ENCODE measurements at regions not wholly inside any gene's neighbourhood (a gene's known extent, or its start where the extent isn't known, plus 50 kb on each side); places are given as distances from the start of the nearest gene placed in this dataset.
"Not testable (repeated sequence)": the region's sequence is repeated elsewhere in the genome, so short reads cannot be mapped to it uniquely, and the experiment has no call there.

DNA sequence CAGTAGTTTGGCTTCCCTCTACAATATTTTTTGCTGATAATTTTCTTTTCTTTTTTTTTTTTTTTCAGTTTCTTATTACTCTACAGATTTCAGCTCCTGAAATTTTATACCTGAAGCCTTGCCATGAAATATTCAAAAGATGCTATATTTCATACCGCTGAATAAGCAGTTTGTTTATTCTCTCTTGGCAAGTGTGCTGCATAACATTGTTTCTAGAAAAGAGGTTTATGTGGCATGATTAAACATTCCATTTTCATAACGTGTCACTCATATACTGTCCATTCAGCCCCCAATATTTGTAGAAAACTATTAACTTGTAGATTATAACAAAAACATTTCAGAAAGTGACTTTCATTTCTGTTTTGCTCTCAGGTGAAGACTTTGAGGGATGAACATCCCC, 174.4 kb upstream of the NOX3 start:
- intact Hi-C loops (cut with DNase I, micrococcal nuclease), result no loop called here
- ATAC-seq (no peak), DNase-seq (no peak)
- TF ChIP-seq, protein P1, sequence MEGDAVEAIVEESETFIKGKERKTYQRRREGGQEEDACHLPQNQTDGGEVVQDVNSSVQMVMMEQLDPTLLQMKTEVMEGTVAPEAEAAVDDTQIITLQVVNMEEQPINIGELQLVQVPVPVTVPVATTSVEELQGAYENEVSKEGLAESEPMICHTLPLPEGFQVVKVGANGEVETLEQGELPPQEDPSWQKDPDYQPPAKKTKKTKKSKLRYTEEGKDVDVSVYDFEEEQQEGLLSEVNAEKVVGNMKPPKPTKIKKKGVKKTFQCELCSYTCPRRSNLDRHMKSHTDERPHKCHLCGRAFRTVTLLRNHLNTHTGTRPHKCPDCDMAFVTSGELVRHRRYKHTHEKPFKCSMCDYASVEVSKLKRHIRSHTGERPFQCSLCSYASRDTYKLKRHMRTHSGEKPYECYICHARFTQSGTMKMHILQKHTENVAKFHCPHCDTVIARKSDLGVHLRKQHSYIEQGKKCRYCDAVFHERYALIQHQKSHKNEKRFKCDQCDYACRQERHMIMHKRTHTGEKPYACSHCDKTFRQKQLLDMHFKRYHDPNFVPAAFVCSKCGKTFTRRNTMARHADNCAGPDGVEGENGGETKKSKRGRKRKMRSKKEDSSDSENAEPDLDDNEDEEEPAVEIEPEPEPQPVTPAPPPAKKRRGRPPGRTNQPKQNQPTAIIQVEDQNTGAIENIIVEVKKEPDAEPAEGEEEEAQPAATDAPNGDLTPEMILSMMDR (IDR thresholded peaks at IDR 0.05), result no peak
- Histone ChIP-seq H3K9me3 (no peaks in the 10 kb centered on the region), H3K4me1 (ENCODE audit: low read depth) (no peaks in the 10 kb centered on the region), H3K36me3 (ENCODE audit: low read depth) (no peaks in the 10 kb centered on the region), H3K4me3 (no peak overlapping the region)

DNA sequence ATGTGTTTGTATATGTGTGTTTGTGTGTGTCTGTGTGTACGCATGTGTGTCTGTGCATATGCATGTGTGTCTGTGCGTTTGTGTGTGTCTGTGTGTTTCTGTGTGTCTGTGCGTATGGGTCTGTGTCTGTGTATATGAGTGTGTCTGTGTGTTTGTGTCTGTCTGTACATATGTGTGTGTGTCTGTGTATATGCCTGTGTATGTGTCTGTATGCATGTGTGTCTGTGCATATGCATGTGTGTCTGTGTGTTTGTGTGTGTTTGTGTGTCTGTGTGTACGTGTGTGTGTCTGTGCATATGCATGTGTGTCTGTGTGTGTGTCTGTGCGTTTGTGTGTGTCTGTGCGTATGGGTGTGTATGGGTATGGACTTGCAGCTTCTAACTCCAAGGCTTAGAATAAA, 174.0 kb upstream of the NOX3 start:
- Histone ChIP-seq H3K4me3 (no peak overlapping the region), H3K36me3 (ENCODE audit: low read depth) (no peaks in the 10 kb centered on the region), H3K4me1 (ENCODE audit: low read depth) (no peaks in the 10 kb centered on the region), H3K9me3 (no peaks in the 10 kb centered on the region)
- TF ChIP-seq, protein P1 (IDR thresholded peaks at IDR 0.05), result no peak
- intact Hi-C loops (cut with DNase I, micrococcal nuclease), result no loop called here
- ATAC-seq (no peak), DNase-seq (no peak)

DNA sequence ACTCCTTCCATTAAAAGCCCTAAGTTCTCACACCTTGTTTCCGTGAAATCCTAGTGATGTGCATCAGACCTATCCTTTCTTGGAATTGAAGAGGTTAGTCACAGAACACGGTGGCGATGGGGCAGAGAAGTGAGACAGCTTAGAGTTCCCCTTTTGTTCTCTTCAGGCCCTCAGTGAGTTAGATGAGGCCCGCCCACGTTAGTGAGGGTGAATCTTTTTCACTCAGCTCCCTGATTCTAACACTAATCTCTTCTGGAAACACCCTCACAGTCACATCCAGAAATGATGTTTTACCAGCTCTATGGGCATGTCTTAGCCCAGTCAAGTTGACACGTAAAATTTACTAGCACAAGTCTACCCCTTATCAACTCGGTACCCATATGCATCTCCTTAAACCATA, 172.7 kb upstream of the NOX3 start:
- TF ChIP-seq, protein P1 (IDR thresholded peaks at IDR 0.05), result no peak

DNA sequence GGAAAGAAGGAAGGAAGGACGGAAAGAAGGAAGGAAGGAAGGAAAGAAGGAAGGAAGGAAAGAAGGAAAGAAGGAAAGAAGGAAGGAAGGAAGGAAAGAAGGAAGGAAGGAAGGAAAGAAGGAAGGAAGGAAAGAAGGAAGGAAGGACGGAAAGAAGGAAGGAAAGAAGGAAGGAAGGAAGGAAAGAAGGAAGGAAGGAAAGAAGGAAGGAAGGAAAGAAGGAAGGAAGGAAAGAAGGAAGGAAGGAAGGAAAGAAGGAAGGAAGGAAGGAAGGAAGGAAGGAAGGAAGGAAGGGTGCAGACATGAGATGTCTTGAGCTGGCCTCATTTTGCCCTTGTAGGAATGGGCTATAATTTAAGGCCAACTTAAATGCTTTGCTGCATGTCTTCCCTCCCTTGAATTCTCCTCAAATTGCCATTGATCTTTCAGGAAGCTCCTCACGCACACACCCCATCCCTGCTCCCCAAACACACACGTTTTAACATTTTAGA, 172.1 kb upstream of the NOX3 start:
- DNase-seq; H3K4me3 ChIP-seq; H3K36me3 ChIP-seq (ENCODE audit: low read depth); intact Hi-C loops (cut with DNase I, micrococcal nuclease); ATAC-seq; H3K9me3 ChIP-seq; H3K4me1 ChIP-seq (ENCODE audit: low read depth): not testable (repeated sequence)

More for the DNA sequence above, 172.7 kb upstream of the NOX3 start:
- intact Hi-C loops (cut with DNase I, micrococcal nuclease), result no loop called here
- H3K4me3 ChIP-seq, result no peak overlapping the region
- no peak for DNase-seq
- no peaks in the 10 kb centered on the region for H3K9me3 ChIP-seq
- H3K36me3 ChIP-seq (ENCODE audit: low read depth), result no peaks in the 10 kb centered on the region
- no peak for ATAC-seq
- no peaks in the 10 kb centered on the region for H3K4me1 ChIP-seq (ENCODE audit: low read depth)

DNA sequence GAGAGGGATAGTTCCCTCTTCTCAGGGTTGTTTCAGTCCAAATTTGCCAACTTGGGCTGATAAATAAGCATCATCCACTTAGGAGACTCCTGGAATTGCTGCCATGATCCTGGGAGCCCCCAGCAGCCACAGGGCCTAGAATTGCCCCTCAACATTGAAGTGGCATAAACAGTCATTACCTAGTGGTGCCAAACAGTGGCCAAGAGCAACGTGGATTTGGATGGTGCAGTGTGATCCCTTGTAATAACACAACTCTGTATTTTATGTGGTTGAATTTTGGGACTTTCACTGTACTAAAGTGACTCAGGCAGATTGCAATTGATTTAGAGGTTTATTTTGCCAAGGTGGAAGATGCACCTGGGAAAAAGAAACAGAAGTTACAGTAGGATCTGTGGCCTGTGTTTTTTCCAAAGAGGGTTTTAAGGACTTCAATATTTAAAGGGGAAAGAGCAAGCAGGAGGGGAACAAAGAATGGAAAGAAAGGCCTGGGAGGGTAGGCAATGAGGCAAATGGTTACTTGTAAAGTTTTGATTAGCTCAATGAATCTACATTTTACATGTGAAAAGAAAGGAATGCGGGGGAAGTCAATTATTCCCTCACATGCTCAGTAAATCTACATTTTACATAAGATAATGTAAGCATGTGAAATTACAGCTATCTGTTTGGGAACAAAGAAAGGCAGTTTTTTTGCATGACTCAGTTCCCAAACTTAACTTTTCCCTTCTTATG, 168.0 kb upstream of the NOX3 start:
- Histone ChIP-seq H3K36me3 (ENCODE audit: low read depth) (no peaks in the 10 kb centered on the region), H3K4me3 (no peak overlapping the region), H3K4me1 (ENCODE audit: low read depth) (no peaks in the 10 kb centered on the region), H3K9me3 (no peaks in the 10 kb centered on the region)
- TF ChIP-seq, protein P1 (IDR thresholded peaks at IDR 0.05), result no peak
- DNase-seq (no peak), ATAC-seq (no peak)
- intact Hi-C loops (cut with DNase I, micrococcal nuclease), result no loop called here

DNA sequence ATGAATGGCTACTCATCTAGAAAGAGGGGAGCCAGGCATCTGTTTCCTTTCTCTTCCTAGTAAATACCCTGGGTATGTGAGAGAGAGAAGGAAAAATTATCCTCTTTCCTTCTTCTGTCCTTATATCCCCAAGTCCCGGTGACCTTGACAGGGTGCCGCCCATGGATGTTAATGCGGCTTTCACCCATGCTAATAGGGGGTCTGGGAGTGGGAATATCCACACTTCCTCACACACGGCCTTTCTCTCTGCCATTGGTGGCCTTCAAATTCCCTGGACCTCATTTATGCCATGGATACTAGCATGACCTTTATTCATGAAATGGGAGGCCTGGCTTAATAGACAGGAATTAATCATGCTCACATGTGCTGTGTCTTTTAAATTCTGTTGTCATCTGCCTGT, 159.0 kb upstream of the NOX3 start:
- no peak for DNase-seq
- intact Hi-C loops (cut with DNase I, micrococcal nuclease), result no loop called here
- ATAC-seq, result no peak
- Histone ChIP-seq H3K9me3 (peaks cover 28% of the 10 kb centered on the region), H3K4me1 (ENCODE audit: low read depth) (no peaks in the 10 kb centered on the region), H3K4me3 (no peak overlapping the region), H3K36me3 (ENCODE audit: low read depth) (no peaks in the 10 kb centered on the region)
- TF ChIP-seq, protein P1 (IDR thresholded peaks at IDR 0.05), result no peak

Data from mucosa of descending colon (tissue), 3 donors.